Ramos (cell line): ENCODE measurements at regions not wholly inside any gene's neighbourhood (a gene's known extent, or its start where the extent isn't known, plus 50 kb on each side); places are given as distances from the start of the nearest gene placed in this dataset.

Experiments
- in situ Hi-C: fragments of 300-500 bp; cut with MboI; formaldehyde crosslinking; loops from one replicate; pipeline ENCODE4 v1.14.3; 2022; ENCODE audit warnings: low sequenced_read_pairs; ENCODE audit not compliant: unreplicated experiment

- in situ Hi-C loops, result no loop called here
Observed at GRCh38 chr2:13046557-13047165, 329.9 kb downstream of the TRIB2 start.

- in situ Hi-C loops, result no loop called here
Observed at GRCh38 chr2:13050764-13051163, 334.0 kb downstream of the TRIB2 start.

- in situ Hi-C loops, result no loop called here
Observed at GRCh38 chr2:13052547-13052946, 335.8 kb downstream of the TRIB2 start.

- in situ Hi-C loops, result no loop called here
Observed at GRCh38 chr2:13056259-13056843, 339.6 kb downstream of the TRIB2 start.

- in situ Hi-C loops, result no loop called here
Observed at GRCh38 chr2:13057671-13058070, 340.9 kb downstream of the TRIB2 start.

GRCh38 chr2:13066676-13067075, 349.9 kb downstream of the TRIB2 start:
- in situ Hi-C loops, result no loop called here

GRCh38 chr2:13067508-13067907, 350.8 kb downstream of the TRIB2 start:
- in situ Hi-C loops, result no loop called here

- in situ Hi-C loops, result no loop called here
Observed at GRCh38 chr2:13089971-13090370, 373.2 kb downstream of the TRIB2 start.

- in situ Hi-C loops, result no loop called here
Observed at GRCh38 chr2:13091455-13091854, 374.7 kb downstream of the TRIB2 start.

- in situ Hi-C loops, result no loop called here
Observed at GRCh38 chr2:13091861-13092378, 375.2 kb downstream of the TRIB2 start.

- in situ Hi-C loops, result no loop called here
Observed at GRCh38 chr2:13093416-13093991, 376.8 kb downstream of the TRIB2 start.

GRCh38 chr2:13102397-13103063, 385.8 kb downstream of the TRIB2 start:
- in situ Hi-C loops, result no loop called here

- in situ Hi-C loops, result no loop called here
Observed at GRCh38 chr2:13103151-13103550, 386.4 kb downstream of the TRIB2 start.

- in situ Hi-C loops, result no loop called here
Observed at GRCh38 chr2:13103778-13104493, 387.2 kb downstream of the TRIB2 start.

- in situ Hi-C loops, result no loop called here
Observed at GRCh38 chr2:13104723-13105122, 388.0 kb downstream of the TRIB2 start.

GRCh38 chr2:13106302-13106701, 389.6 kb downstream of the TRIB2 start:
- in situ Hi-C loops, result no loop called here

GRCh38 chr2:13109516-13109915, 392.8 kb downstream of the TRIB2 start:
- in situ Hi-C loops, result no loop called here

- in situ Hi-C loops, result no loop called here
Observed at GRCh38 chr2:13110825-13111224, 394.1 kb downstream of the TRIB2 start.

GRCh38 chr2:13113002-13113401, 396.3 kb downstream of the TRIB2 start:
- in situ Hi-C loops, result no loop called here

GRCh38 chr2:13114391-13114790, 397.7 kb downstream of the TRIB2 start:
- in situ Hi-C loops, result no loop called here

- in situ Hi-C loops, result no loop called here
Observed at GRCh38 chr2:13115643-13116042, 398.9 kb downstream of the TRIB2 start.
